Central memory CD8-positive, alpha-beta T cell (primary cell): ENCODE measurements at regions not wholly inside any gene's neighbourhood (a gene's known extent, or its start where the extent isn't known, plus 50 kb on each side); places are given as distances from the start of the nearest gene placed in this dataset.
"Not testable (repeated sequence)": the region's sequence is repeated elsewhere in the genome, so short reads cannot be mapped to it uniquely, and the experiment has no call there.

Experiments
- ATAC-seq: fragments of 150-1000 bp; cut with Tn5 transposase; replicated peaks from 2 replicates; pipeline ENCODE4 v1.10.0; 2022; ENCODE audit warnings: mild to moderate bottlenecking, moderate FRiP score, moderate number of reproducible peaks; ENCODE audit not compliant: poor library complexity, severe bottlenecking; ENCODE audit errors: extremely low read depth
- DNase-seq, 2 donors: peaks; one replicate each; pipeline ENCODE4 v3.0.0; 2021; ENCODE audit warnings: low spot score in 2 of 2
- H3K27ac Mint-ChIP-seq: one replicate; pipeline ENCODE4 v1.8.0; 2022; ENCODE audit warnings: low read depth, mild to moderate bottlenecking, moderate library complexity, mixed read lengths
- H3K27me3 Mint-ChIP-seq: one replicate; pipeline ENCODE4 v1.8.0; 2022; ENCODE audit warnings: mixed read lengths
- H3K36me3 Mint-ChIP-seq: one replicate; pipeline ENCODE4 v1.8.0; 2022; ENCODE audit warnings: mild to moderate bottlenecking, moderate library complexity, mixed read lengths; ENCODE audit not compliant: insufficient read depth
- H3K4me1 Mint-ChIP-seq: one replicate; pipeline ENCODE4 v1.8.0; 2022; ENCODE audit warnings: mixed read lengths
- H3K4me3 Mint-ChIP-seq: one replicate; pipeline ENCODE4 v1.8.0; 2022; ENCODE audit warnings: mild to moderate bottlenecking, moderate library complexity, mixed read lengths
- H3K9me3 Mint-ChIP-seq: one replicate; pipeline ENCODE4 v1.8.0; 2022; ENCODE audit warnings: mixed read lengths

- DNase-seq (no peak), ATAC-seq (no peak)
- Mint-ChIP-seq H3K27me3 (no peaks in the 10 kb centered on the region), H3K36me3 (no peaks in the 10 kb centered on the region), H3K9me3 (no peaks in the 10 kb centered on the region), H3K27ac (no peak overlapping the region), H3K4me3 (no peak overlapping the region), H3K4me1 (no peaks in the 10 kb centered on the region)
Observed at GRCh38 chr5:68026092-68026885, 189.3 kb upstream of the PIK3R1 start.

- H3K4me3 Mint-ChIP-seq: no peak overlapping the region
- H3K27me3 Mint-ChIP-seq: no peaks in the 10 kb centered on the region
- DNase-seq (no peak), ATAC-seq (no peak)
- no peak overlapping the region for H3K27ac Mint-ChIP-seq
- H3K9me3 Mint-ChIP-seq: no peaks in the 10 kb centered on the region
- H3K36me3 Mint-ChIP-seq: no peaks in the 10 kb centered on the region
- no peaks in the 10 kb centered on the region for H3K4me1 Mint-ChIP-seq
Observed at GRCh38 chr5:68024426-68024825, 191.1 kb upstream of the PIK3R1 start.

- no peak overlapping the region for H3K27ac Mint-ChIP-seq
- H3K9me3 Mint-ChIP-seq: no peaks in the 10 kb centered on the region
- no peaks in the 10 kb centered on the region for H3K4me1 Mint-ChIP-seq
- ATAC-seq (no peak), DNase-seq (no peak)
- H3K27me3 Mint-ChIP-seq: no peaks in the 10 kb centered on the region
- no peaks in the 10 kb centered on the region for H3K36me3 Mint-ChIP-seq
- H3K4me3 Mint-ChIP-seq: no peak overlapping the region
Observed at GRCh38 chr5:68021916-68022315, 193.6 kb upstream of the PIK3R1 start.

- DNase-seq: no peak
- ATAC-seq: no peak
- Mint-ChIP-seq H3K36me3 (no peaks in the 10 kb centered on the region), H3K27ac (no peak overlapping the region), H3K9me3 (no peaks in the 10 kb centered on the region), H3K4me1 (no peaks in the 10 kb centered on the region), H3K4me3 (no peak overlapping the region), H3K27me3 (no peaks in the 10 kb centered on the region)
Observed at GRCh38 chr5:68021227-68021626, 194.3 kb upstream of the PIK3R1 start.

DNA sequence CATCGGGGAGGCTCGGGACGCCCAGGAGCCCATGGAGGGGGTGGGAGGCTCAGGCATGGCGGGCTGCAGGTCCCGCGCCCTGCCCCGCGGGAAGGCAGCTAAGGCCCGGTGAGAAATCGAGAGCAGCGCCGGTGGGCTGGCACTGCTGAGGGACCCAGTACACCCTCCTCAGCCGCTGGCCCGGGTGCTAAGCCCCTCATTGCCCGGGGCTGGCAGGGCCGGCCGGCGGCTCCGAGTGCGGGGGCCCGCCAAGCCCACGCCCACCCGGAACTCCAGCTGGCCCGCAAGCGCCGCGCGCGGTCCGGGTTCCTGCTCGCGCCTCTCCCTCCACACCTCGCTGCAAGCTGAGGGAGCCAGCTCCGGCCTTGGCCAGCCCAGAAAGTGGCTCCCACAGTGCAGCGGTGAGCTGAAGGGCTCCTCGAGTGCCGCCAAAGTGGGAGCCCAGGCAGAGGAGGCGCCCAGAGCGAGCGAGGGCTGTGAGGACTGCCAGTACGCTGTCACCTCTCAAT lies 195.0 kb upstream of the PIK3R1 start:
- not testable (repeated sequence) for H3K4me3 Mint-ChIP-seq, DNase-seq, H3K27ac Mint-ChIP-seq, H3K27me3 Mint-ChIP-seq, H3K4me1 Mint-ChIP-seq, H3K9me3 Mint-ChIP-seq, ATAC-seq, H3K36me3 Mint-ChIP-seq

DNA sequence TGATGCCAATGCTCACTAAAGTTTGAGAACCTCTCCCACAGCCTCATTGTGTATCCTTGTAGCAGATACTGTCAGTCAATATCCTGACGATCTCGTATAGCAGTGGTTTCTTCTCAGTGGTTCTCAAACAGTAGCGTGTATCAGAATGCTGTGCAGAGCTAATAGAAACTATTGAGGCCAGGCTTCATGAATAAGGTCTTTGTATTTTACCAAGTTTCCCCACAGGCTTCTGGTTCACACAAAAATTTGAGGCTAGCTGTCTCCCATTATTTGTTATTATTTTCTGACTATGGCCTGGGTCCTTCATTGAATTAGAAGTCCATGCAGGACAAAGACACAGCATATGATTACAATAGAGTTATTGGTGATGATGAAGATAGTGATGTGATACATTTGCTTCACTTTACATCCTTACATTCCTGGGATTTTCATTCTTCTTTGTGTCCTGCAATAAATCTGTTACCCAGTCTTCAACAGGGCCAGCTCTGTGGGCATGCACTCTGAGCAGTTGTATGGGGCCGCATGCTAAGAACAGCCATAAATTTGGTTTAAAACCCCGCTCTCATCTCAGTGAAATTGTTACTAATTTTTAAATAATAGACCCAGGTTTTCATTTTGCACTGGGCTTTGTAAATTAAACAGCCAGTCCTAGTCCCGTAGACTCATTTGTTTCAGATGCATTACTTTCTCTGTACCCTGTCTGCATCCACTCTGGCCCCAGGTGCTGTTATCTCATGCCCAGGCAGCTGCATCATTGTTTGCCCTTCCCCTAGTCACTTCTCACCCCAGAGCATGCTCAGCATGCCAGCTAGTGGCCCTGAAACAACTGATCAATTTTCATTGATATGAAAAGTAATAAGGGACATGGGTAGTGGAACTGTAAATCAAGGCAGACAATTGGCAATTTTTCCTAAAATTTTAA lies 199.9 kb upstream of the PIK3R1 start:
- Mint-ChIP-seq H3K27me3 (no peaks in the 10 kb centered on the region), H3K9me3 (no peaks in the 10 kb centered on the region), H3K4me1 (no peaks in the 10 kb centered on the region), H3K36me3 (peaks cover 2% of the 10 kb centered on the region), H3K27ac (peak overlapping the region; percentile 38), H3K4me3 (no peak overlapping the region)
- DNase-seq: no peak
- no peak for ATAC-seq

DNA sequence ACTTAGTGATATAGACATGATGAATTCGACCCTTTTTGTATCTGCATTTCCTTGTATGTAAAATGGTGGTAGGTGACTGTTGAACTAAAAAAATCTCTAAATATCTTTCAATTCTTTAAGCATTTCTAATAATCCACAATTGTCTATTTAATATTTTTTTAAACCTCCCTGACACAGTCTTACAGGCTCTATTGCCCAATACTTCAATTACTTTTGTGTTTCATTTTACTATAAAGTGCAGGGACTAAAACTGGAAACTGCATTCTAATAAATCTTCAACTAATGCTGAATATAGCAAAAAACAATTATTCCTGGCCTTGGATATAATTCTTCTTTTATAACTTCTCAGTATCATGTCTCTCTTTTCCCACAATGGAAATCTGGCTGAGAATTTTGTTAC lies 202.7 kb upstream of the PIK3R1 start:
- peaks cover 2% of the 10 kb centered on the region for H3K36me3 Mint-ChIP-seq
- no peak overlapping the region for H3K4me3 Mint-ChIP-seq
- ATAC-seq (no peak), DNase-seq (no peak)
- H3K9me3 Mint-ChIP-seq: no peaks in the 10 kb centered on the region
- no peaks in the 10 kb centered on the region for H3K27me3 Mint-ChIP-seq
- no peaks in the 10 kb centered on the region for H3K4me1 Mint-ChIP-seq
- no peak overlapping the region for H3K27ac Mint-ChIP-seq

DNA sequence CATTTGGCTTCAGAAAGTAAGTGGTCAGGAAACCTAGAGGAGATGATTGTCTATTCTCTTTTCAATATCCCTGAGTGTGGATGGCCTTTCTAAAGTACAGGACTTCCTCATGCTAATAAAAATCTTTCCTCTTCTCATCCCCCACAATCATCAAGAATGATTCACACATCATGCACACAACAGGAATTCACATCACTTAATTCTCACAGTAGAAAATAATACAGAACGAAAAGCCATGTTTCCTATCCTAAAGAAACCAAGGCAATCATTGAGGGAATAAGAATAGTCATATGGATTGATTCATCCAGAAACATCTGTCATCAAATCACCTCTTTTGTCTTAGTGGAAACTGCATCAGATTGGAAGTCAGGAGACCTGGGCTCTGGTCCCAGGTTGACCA lies 203.1 kb upstream of the PIK3R1 start:
- Mint-ChIP-seq H3K9me3 (no peaks in the 10 kb centered on the region), H3K4me1 (no peaks in the 10 kb centered on the region), H3K4me3 (no peak overlapping the region), H3K27me3 (no peaks in the 10 kb centered on the region), H3K36me3 (peaks cover 2% of the 10 kb centered on the region), H3K27ac (no peak overlapping the region)
- DNase-seq: no peak
- ATAC-seq: no peak

GRCh38 chr5:68011801-68012200 lies 203.8 kb upstream of the PIK3R1 start:
- Mint-ChIP-seq H3K27me3 (no peaks in the 10 kb centered on the region), H3K9me3 (no peaks in the 10 kb centered on the region), H3K36me3 (peaks cover 2% of the 10 kb centered on the region), H3K4me1 (no peaks in the 10 kb centered on the region), H3K27ac (no peak overlapping the region), H3K4me3 (no peak overlapping the region)
- no peak for DNase-seq
- no peak for ATAC-seq

- H3K9me3 Mint-ChIP-seq: no peaks in the 10 kb centered on the region
- no peak for DNase-seq
- no peak overlapping the region for H3K27ac Mint-ChIP-seq
- H3K4me1 Mint-ChIP-seq: no peaks in the 10 kb centered on the region
- H3K4me3 Mint-ChIP-seq: no peak overlapping the region
- no peaks in the 10 kb centered on the region for H3K27me3 Mint-ChIP-seq
- peaks cover 2% of the 10 kb centered on the region for H3K36me3 Mint-ChIP-seq
- ATAC-seq: no peak
Observed at GRCh38 chr5:68011259-68011760, 204.2 kb upstream of the PIK3R1 start.

- H3K9me3 Mint-ChIP-seq: no peaks in the 10 kb centered on the region
- no peak overlapping the region for H3K27ac Mint-ChIP-seq
- H3K27me3 Mint-ChIP-seq: no peaks in the 10 kb centered on the region
- ATAC-seq: no peak
- no peak overlapping the region for H3K4me3 Mint-ChIP-seq
- H3K36me3 Mint-ChIP-seq: peaks cover 2% of the 10 kb centered on the region
- DNase-seq: no peak
- H3K4me1 Mint-ChIP-seq: no peaks in the 10 kb centered on the region
Observed at GRCh38 chr5:68010740-68011139, 204.8 kb upstream of the PIK3R1 start.

GRCh38 chr5:68007451-68007850 lies 208.1 kb upstream of the PIK3R1 start:
- H3K4me3 Mint-ChIP-seq: no peak overlapping the region
- peaks cover 2% of the 10 kb centered on the region for H3K36me3 Mint-ChIP-seq
- no peak for DNase-seq
- no peaks in the 10 kb centered on the region for H3K9me3 Mint-ChIP-seq
- no peaks in the 10 kb centered on the region for H3K27me3 Mint-ChIP-seq
- no peak overlapping the region for H3K27ac Mint-ChIP-seq
- no peak for ATAC-seq
- H3K4me1 Mint-ChIP-seq: no peaks in the 10 kb centered on the region
